HUES48 (cell line): ENCODE measurements at regions not wholly inside any gene's neighbourhood (a gene's known extent, or its start where the extent isn't known, plus 50 kb on each side); places are given as distances from the start of the nearest gene placed in this dataset.

Source experiments
- H3K27ac ChIP-seq: one replicate; pipeline ENCODE4 v1.7.0; 2013; ENCODE audit warnings: low read depth, low read length, inconsistent platforms
- H3K27me3 ChIP-seq: 2 replicates; pipeline ENCODE4 v1.6.1; 2013; ENCODE audit warnings: mild to moderate bottlenecking, low read length; ENCODE audit not compliant: control insufficient read depth, insufficient read depth
- H3K36me3 ChIP-seq: 2 replicates; pipeline ENCODE4 v1.6.1; 2013; ENCODE audit warnings: low read length; ENCODE audit not compliant: control insufficient read depth, insufficient read depth
- H3K4me1 ChIP-seq: 2 replicates; pipeline ENCODE4 v1.6.1; 2013; ENCODE audit warnings: mild to moderate bottlenecking, low read length; ENCODE audit not compliant: control insufficient read depth, insufficient read depth
- H3K4me3 ChIP-seq: 2 replicates; pipeline ENCODE4 v1.5.1; 2013; ENCODE audit warnings: mild to moderate bottlenecking, low read depth, low read length
- H3K9ac ChIP-seq: 2 replicates; pipeline ENCODE4 v1.6.1; 2013; ENCODE audit warnings: mild to moderate bottlenecking, low read depth, low read length, moderate library complexity
- H3K9me3 ChIP-seq: 2 replicates; pipeline ENCODE4 v1.6.1; 2013; ENCODE audit warnings: low read length; ENCODE audit not compliant: control insufficient read depth, insufficient read depth

DNA sequence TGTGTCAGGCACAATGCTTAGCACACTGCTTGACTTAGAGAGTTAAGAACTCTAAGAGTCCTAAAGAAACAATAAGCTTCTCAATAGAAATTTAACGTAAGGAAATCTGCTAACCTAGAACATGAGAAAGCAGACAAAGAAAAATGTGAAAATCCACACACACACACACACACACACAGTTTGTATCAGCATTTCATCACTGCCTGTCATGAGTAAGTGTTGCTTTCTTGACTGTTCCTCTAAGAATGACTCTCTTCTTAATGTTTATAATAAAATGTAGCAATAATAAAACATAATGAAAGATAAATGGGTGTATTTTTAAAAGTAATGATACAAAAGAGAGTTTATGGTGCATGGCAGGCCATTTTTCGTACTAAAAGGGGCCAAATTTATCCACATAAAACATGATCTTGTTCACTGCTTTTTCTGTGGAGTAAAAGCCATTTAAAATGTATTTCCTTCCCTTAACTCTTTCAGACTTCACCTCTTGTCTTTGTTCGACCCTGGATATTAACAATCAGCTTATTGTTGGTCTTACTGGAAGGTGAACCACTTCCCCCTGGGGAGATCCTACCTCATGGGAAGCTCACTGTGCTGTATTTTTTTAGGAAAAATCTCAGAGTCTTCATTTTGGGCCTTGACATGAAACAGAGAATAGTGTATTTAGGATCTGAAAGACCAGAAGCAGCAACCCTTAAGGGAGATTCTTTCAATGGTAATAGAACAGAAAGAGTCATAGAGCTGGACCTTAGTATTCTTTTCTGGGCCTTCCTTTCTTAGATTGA lies 107.3 kb upstream of the ANKRD55 start:
- H3K27me3 ChIP-seq, result no peaks in the 10 kb centered on the region
- no peaks in the 10 kb centered on the region for H3K4me1 ChIP-seq
- peaks cover 2% of the 10 kb centered on the region for H3K9me3 ChIP-seq
- no peaks in the 10 kb centered on the region for H3K36me3 ChIP-seq
- H3K9ac ChIP-seq, result no peak overlapping the region
- H3K27ac ChIP-seq, result no peak overlapping the region
- no peak overlapping the region for H3K4me3 ChIP-seq

DNA sequence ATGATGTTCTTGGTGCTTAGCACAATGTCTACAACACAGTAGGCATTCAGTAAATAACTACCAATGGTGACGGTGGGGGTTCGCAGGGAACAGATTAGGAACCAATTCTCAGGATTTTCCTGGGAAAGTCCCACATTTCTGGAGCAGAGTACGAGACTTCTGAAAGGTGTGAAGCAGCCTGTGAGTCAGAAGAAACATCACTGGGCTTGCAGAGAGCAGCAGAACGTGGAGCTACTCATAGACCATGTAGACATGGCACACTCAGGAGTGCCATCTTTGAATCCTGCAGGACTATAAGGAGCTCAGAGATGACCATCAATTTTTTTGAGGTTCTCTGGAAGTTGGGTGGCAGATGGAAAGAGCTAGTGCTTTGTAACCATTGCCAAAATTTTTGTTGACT lies 106.6 kb upstream of the ANKRD55 start:
- no peaks in the 10 kb centered on the region for H3K27me3 ChIP-seq
- H3K4me3 ChIP-seq, result no peak overlapping the region
- no peak overlapping the region for H3K9ac ChIP-seq
- no peaks in the 10 kb centered on the region for H3K36me3 ChIP-seq
- peaks cover 4% of the 10 kb centered on the region for H3K9me3 ChIP-seq
- no peaks in the 10 kb centered on the region for H3K4me1 ChIP-seq
- no peak overlapping the region for H3K27ac ChIP-seq

DNA sequence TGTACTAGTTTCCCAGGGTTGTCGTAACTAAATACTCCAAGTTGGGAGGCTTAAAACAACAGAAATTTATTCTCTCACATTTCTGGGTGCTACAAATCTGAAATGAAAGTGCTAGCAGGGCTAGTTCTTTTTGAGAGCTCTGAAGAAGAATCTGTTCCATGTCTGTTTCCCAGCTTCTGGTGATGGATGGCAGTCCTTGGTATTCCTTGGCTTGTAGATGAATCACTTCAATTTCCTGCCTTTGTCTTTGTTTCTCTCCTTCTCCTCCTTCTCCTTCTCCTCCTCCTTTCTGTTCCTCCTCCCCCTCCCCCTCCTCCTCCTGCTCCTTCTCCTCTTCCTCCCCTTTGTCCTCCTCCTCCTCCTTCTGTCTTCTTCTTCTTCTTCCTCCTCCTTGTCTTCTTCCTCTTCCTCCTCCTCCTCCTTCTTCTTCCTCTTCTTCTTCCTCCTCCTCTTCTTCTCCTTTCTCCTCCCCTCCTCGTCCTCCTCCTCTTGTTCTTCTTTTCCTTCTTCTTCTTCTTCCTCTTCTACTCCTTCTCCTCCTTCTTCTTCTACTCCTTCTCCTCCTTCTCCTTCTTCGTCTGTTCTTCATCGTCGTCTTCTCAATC lies 104.7 kb upstream of the ANKRD55 start:
- no peak overlapping the region for H3K27ac ChIP-seq
- peaks cover 8% of the 10 kb centered on the region for H3K9me3 ChIP-seq
- no peaks in the 10 kb centered on the region for H3K27me3 ChIP-seq

DNA sequence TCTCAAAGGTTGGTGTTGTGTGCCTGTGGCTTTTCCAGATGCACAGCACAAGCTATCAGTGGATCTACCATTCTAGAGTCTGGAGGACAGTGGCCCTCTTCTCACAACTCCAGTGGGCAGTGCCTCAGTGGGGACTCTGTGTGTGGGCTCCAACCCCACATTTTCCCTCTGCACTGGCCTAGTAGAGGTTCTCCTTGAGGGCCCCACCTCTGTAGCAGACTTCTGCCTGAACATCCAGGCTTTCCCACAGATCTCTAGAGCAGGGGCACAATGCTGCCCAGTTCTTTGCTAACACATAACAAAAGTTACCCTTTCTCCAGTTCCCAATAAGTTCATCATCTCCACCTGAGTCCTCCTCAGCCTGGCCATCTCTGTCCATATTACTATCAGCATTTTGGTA lies 102.1 kb upstream of the ANKRD55 start:
- Histone ChIP-seq H3K9me3 (peaks cover 8% of the 10 kb centered on the region), H3K9ac (no peak overlapping the region), H3K27me3 (no peaks in the 10 kb centered on the region), H3K27ac (no peak overlapping the region), H3K4me3 (no peak overlapping the region), H3K4me1 (no peaks in the 10 kb centered on the region), H3K36me3 (no peaks in the 10 kb centered on the region)

More for the DNA sequence above, 104.7 kb upstream of the ANKRD55 start:
- Histone ChIP-seq H3K4me3 (no peak overlapping the region), H3K4me1 (no peaks in the 10 kb centered on the region), H3K36me3 (no peaks in the 10 kb centered on the region), H3K9ac (no peak overlapping the region)

DNA sequence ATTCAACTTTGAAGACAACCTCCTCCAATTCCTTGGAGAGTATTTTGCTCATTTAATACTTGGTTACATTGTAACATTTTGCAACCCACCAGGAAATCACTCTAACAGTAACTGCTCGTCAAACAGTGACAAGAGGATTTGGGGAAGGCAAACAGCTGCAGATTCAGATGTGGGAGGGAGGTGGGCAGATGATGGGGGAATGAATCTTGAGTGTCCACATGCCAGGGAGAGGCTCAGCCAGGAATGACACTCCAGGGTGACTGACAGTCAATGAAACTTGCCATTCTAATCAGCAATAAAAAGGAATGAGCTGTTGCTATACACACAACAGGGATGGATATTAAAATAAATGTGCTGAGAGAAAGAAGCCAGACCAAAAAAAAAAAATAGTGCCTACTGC lies 97.7 kb upstream of the ANKRD55 start:
- H3K4me3 ChIP-seq, result no peak overlapping the region
- H3K27me3 ChIP-seq, result no peaks in the 10 kb centered on the region
- no peak overlapping the region for H3K27ac ChIP-seq
- no peaks in the 10 kb centered on the region for H3K36me3 ChIP-seq
- peaks cover 8% of the 10 kb centered on the region; the same call in 1 of the 2 replicates for H3K4me1 ChIP-seq
- H3K9ac ChIP-seq, result no peak overlapping the region
- peaks cover 8% of the 10 kb centered on the region for H3K9me3 ChIP-seq

DNA sequence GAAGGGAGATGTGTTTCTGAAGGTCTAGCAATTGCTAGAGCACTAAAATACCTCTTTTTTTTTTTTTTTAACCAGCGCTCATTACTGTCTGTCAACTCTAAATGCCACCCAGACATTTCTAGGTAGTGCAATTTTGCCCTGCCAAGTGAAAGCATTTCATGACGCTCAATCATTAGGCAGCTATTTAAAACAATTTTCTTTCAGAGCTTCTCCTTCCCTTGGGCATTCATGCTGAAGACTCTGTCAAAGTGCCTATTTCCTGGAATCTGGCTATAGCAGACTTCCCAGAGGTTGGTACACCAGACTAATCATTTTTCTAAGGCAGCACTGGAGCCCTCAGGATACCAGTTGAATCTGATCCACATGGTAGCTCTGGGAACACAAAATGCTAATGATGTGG lies 97.0 kb upstream of the ANKRD55 start:
- no peaks in the 10 kb centered on the region for H3K36me3 ChIP-seq
- H3K27ac ChIP-seq, result no peak overlapping the region
- peaks cover 4% of the 10 kb centered on the region; the same call in 1 of the 2 replicates for H3K9me3 ChIP-seq
- no peaks in the 10 kb centered on the region; the same call in 1 of the 2 replicates for H3K27me3 ChIP-seq
- H3K9ac ChIP-seq, result no peak overlapping the region
- no peak overlapping the region for H3K4me3 ChIP-seq
- peaks cover 8% of the 10 kb centered on the region; the same call in 1 of the 2 replicates for H3K4me1 ChIP-seq

DNA sequence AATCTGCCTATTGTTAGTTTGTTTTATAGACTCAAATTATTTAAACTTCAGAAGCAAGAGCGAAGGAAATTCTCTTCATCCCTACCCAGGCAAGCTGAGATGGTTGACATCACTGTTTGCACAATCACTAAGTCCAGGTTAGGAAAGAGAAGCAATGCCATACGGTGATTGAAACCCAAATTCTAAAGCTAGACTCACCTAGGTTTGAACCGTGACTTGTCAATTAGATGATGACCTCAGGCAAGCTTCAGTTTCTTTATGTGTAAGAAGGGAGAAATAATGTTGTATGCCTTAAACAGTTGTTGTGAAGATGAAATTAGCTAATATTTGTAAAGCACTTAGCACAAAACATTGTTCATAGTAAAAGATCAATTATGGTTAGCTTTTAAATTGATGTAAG lies 96.5 kb upstream of the ANKRD55 start:
- no peaks in the 10 kb centered on the region for H3K36me3 ChIP-seq
- no peak overlapping the region for H3K9ac ChIP-seq
- peaks cover 8% of the 10 kb centered on the region; the same call in 1 of the 2 replicates for H3K4me1 ChIP-seq
- no peak overlapping the region for H3K4me3 ChIP-seq
- H3K27ac ChIP-seq, result no peak overlapping the region
- H3K27me3 ChIP-seq, result no peaks in the 10 kb centered on the region; the same call in 1 of the 2 replicates
- H3K9me3 ChIP-seq, result peaks cover 4% of the 10 kb centered on the region; the same call in 1 of the 2 replicates

DNA sequence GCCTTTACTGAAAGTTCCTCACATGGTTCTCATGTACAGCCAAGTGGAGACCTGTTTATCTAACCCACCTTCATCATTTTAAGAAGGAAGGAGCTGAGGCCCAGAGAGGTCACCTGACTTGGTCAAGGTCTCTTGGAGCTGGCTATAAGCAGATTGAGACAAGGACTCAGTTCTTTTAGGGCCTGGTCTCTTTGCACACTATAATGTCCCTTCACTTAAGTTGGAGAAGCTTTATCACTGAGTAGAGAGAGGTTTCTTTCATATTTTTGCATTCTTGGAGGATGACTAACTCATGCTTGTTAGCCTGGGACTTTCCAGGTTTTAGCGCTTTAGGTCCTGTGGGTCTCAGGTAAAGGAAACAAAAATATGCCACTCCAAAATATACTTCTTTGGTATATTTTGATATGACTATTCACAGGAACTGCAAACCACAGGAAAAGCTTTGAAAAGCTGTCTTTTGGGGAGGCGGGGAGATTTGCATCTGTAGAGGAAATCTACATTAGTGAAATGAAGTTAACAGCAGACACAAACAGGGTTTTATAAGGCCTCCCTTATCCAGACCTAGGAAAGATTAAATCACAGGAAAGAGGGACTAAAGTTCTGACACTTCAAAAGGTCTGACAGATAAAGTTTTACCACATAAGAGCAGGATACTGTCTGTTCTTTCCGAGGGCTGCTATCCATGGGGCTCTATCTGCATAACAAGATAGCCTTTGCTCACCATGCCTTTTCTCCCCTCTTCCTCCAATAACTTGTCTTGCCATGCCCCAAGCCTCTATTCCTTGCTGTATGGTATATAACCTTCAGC lies 95.8 kb upstream of the ANKRD55 start:
- peaks cover 8% of the 10 kb centered on the region; the same call in 1 of the 2 replicates for H3K4me1 ChIP-seq
- H3K9me3 ChIP-seq, result no peaks in the 10 kb centered on the region; the same call in 1 of the 2 replicates
- H3K4me3 ChIP-seq, result no peak overlapping the region
- no peak overlapping the region for H3K27ac ChIP-seq
- H3K9ac ChIP-seq, result no peak overlapping the region
- no peaks in the 10 kb centered on the region; the same call in 1 of the 2 replicates for H3K27me3 ChIP-seq
- H3K36me3 ChIP-seq, result no peaks in the 10 kb centered on the region

DNA sequence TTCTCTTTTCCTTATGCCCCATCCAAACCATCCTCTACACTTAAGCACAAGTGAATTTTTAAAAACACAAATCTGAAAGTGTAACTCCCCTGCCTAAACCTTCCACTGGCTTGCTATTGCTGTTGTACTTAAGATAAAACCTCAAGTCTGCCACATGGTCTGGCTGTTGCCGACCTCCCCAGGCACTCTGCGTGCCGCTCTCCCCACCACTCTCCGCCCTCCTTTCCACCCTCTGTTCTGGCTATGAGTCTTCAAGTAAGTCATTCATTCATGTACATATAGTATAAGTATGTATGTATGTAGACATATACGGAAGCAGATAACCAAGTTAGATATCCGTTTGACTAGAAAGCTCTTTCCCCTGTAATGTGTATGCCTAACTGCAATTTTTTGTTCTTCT lies 94.7 kb upstream of the ANKRD55 start:
- Histone ChIP-seq H3K36me3 (no peaks in the 10 kb centered on the region), H3K27me3 (no peaks in the 10 kb centered on the region; the same call in 1 of the 2 replicates), H3K4me3 (no peak overlapping the region), H3K27ac (no peak overlapping the region), H3K9ac (no peak overlapping the region), H3K4me1 (peaks cover 8% of the 10 kb centered on the region; the same call in 1 of the 2 replicates), H3K9me3 (no peaks in the 10 kb centered on the region)

DNA sequence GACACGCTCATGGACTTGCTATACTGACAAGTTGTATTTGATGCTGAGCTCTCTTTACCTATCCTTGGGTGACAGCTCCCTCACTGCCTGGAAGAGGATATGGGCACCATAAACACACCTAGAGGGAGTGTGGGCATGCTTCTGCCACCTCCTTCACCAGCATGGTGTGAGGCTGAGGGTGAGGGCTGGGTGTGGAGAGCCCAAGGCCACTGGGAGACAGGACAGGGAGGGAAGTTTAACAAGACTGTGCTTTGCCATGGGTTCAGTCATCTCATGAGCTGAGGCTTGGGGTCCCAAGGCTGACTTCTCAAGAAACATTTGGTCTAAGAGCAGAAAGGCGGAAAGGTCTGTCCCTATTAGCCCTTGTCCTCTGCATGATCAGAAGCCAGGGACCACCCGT lies 93.6 kb upstream of the ANKRD55 start:
- H3K27me3 ChIP-seq, result no peaks in the 10 kb centered on the region; the same call in 1 of the 2 replicates
- no peak overlapping the region for H3K4me3 ChIP-seq
- H3K9ac ChIP-seq, result no peak overlapping the region
- H3K27ac ChIP-seq, result no peak overlapping the region
- H3K4me1 ChIP-seq, result peaks cover 8% of the 10 kb centered on the region; the same call in 1 of the 2 replicates
- H3K36me3 ChIP-seq, result no peaks in the 10 kb centered on the region
- H3K9me3 ChIP-seq, result no peaks in the 10 kb centered on the region
